ENCODE measurements at regions not wholly inside any gene's neighbourhood (a gene's known extent, or its start where the extent isn't known, plus 50 kb on each side); places are given as distances from the start of the nearest gene placed in this dataset.

- Histone ChIP-seq H3K27ac (no peak overlapping the region), H3K4me3 (no peak overlapping the region), H3K9ac (no peak overlapping the region), H3K27me3 (no peaks in the 10 kb centered on the region), H3K4me2 (no peak overlapping the region), H3K9me3 (ENCODE audit: low read depth) (no peaks in the 10 kb centered on the region), H3F3A (ENCODE audit: low read depth) (peaks cover 3% of the 10 kb centered on the region), H3K36me3 (no peaks in the 10 kb centered on the region), H3K79me2 (ENCODE audit: low read depth) (no peaks in the 10 kb centered on the region), H4K20me1 (ENCODE audit: low read depth) (no peaks in the 10 kb centered on the region), H3K4me1 (peaks cover 11% of the 10 kb centered on the region), H2AFZ (replicated peaks) (no peak overlapping the region)
- no peak overlapping the region for H3K4me3 Mint-ChIP-seq
- no peak for DNase-seq (ENCODE audit: low spot score)
- no peaks in the 10 kb centered on the region for H3K9me3 Mint-ChIP-seq
- H3K27ac Mint-ChIP-seq, result no peak overlapping the region
- H3K27me3 Mint-ChIP-seq (ENCODE audit: insufficient read depth, low read depth), result no peaks in the 10 kb centered on the region
- no peak for TF ChIP-seq EZH2phosphoT487 (IDR thresholded peaks at IDR 0.05)
- TF ChIP-seq EZH2 (IDR thresholded peaks at IDR 0.05), result no peak
- TF ChIP-seq CTCF (IDR thresholded peaks at IDR 0.05), result no peak
- peaks cover 9% of the 10 kb centered on the region for H3K4me1 Mint-ChIP-seq
- no peaks in the 10 kb centered on the region for H3K36me3 Mint-ChIP-seq
These were observed 705.7 kb upstream of the CELF2 start for GRCh38 chr10:10311966-10312365.

GRCh38 chr10:10313149-10313835, 704.4 kb upstream of the CELF2 start:
- H3K27ac ChIP-seq, result no peak overlapping the region
- no peaks in the 10 kb centered on the region for H3F3A ChIP-seq (ENCODE audit: low read depth)
- no peak for DNase-seq (ENCODE audit: low spot score)
- no peaks in the 10 kb centered on the region for H3K79me2 ChIP-seq (ENCODE audit: low read depth)
- no peak overlapping the region for H2AFZ ChIP-seq (replicated peaks)
- H4K20me1 ChIP-seq (ENCODE audit: low read depth), result no peaks in the 10 kb centered on the region
- H3K4me1 Mint-ChIP-seq, result peaks cover 9% of the 10 kb centered on the region
- H3K36me3 Mint-ChIP-seq, result no peaks in the 10 kb centered on the region
- no peaks in the 10 kb centered on the region for H3K9me3 Mint-ChIP-seq
- no peak overlapping the region for H3K9ac ChIP-seq
- no peak overlapping the region for H3K27ac Mint-ChIP-seq
- no peak overlapping the region for H3K4me3 Mint-ChIP-seq
- TF ChIP-seq CTCF (IDR thresholded peaks at IDR 0.05) (no peak), EZH2phosphoT487 (IDR thresholded peaks at IDR 0.05) (no peak), EZH2 (IDR thresholded peaks at IDR 0.05) (no peak)
- no peaks in the 10 kb centered on the region for H3K27me3 Mint-ChIP-seq (ENCODE audit: insufficient read depth, low read depth)
- no peak overlapping the region for H3K4me2 ChIP-seq
- H3K9me3 ChIP-seq (ENCODE audit: low read depth), result no peaks in the 10 kb centered on the region
- H3K36me3 ChIP-seq, result no peaks in the 10 kb centered on the region
- H3K4me3 ChIP-seq, result no peak overlapping the region
- no peaks in the 10 kb centered on the region for H3K4me1 ChIP-seq
- no peaks in the 10 kb centered on the region for H3K27me3 ChIP-seq

- Mint-ChIP-seq H3K27me3 (ENCODE audit: insufficient read depth, low read depth) (no peaks in the 10 kb centered on the region), H3K4me3 (no peak overlapping the region), H3K9me3 (no peaks in the 10 kb centered on the region), H3K4me1 (peaks cover 9% of the 10 kb centered on the region), H3K36me3 (no peaks in the 10 kb centered on the region), H3K27ac (no peak overlapping the region)
- no peaks in the 10 kb centered on the region for H3K27me3 ChIP-seq
- no peaks in the 10 kb centered on the region for H3K4me1 ChIP-seq
- H3K79me2 ChIP-seq (ENCODE audit: low read depth), result no peaks in the 10 kb centered on the region
- H2AFZ ChIP-seq (replicated peaks), result no peak overlapping the region
- no peak overlapping the region for H3K27ac ChIP-seq
- H4K20me1 ChIP-seq (ENCODE audit: low read depth), result no peaks in the 10 kb centered on the region
- no peak overlapping the region for H3K4me3 ChIP-seq
- TF ChIP-seq EZH2phosphoT487 (IDR thresholded peaks at IDR 0.05) (no peak), EZH2 (IDR thresholded peaks at IDR 0.05) (no peak), CTCF (IDR thresholded peaks at IDR 0.05) (no peak)
- no peak overlapping the region for H3K4me2 ChIP-seq
- H3K9me3 ChIP-seq (ENCODE audit: low read depth), result no peaks in the 10 kb centered on the region
- H3F3A ChIP-seq (ENCODE audit: low read depth), result no peaks in the 10 kb centered on the region
- H3K9ac ChIP-seq, result no peak overlapping the region
- DNase-seq (ENCODE audit: low spot score), result no peak
- no peaks in the 10 kb centered on the region for H3K36me3 ChIP-seq
These were observed 703.0 kb upstream of the CELF2 start for GRCh38 chr10:10314626-10315025.

Measured in neural progenitor cell (in vitro differentiated cells).